K562 (cell line): ENCODE measurements at regions not wholly inside any gene's neighbourhood (a gene's known extent, or its start where the extent isn't known, plus 50 kb on each side); places are given as distances from the start of the nearest gene placed in this dataset.

Experiments
- CBFA2T3 ChIP-seq: fragments of 450-650 bp; IDR thresholded peaks from 2 replicates; pipeline ENCODE4 v1.6.1; 2017
- CBFB ChIP-seq: sonication (generic); formaldehyde crosslinking; IDR thresholded peaks from 2 replicates; pipeline ENCODE4 v1.4.0; 2020; ENCODE audit warnings: mild to moderate bottlenecking, missing genetic modification reagents
- EP400 ChIP-seq: fragments of 450-650 bp; IDR thresholded peaks from 2 replicates; pipeline ENCODE4 v1.6.1; 2017; ENCODE audit warnings: antibody characterized with exemption, mild to moderate bottlenecking, moderate library complexity
- ETV5 ChIP-seq: sonication (generic); formaldehyde crosslinking; IDR thresholded peaks from 2 replicates; pipeline ENCODE4 v1.4.0; 2020; ENCODE audit warnings: low read depth, mild to moderate bottlenecking, missing genetic modification reagents
- GTF2E2 ChIP-seq: fragments of 200-800 bp; sonication (Bioruptor generic); IDR thresholded peaks from 2 replicates; pipeline ENCODE4 v1.6.1; 2016; ENCODE audit warnings: missing genetic modification characterization, missing compliant biosample characterization
- LEF1 ChIP-seq: fragments of 450-650 bp; IDR thresholded peaks from 2 replicates; pipeline ENCODE4 v1.6.1; 2016; ENCODE audit warnings: mild to moderate bottlenecking
- MAZ ChIP-seq, 2 experiments: fragments of 450-650 bp in 1 of 2; sonication (generic) in 1 of 2; formaldehyde crosslinking; IDR thresholded peaks in 1 of 2; conservative IDR thresholded peaks in 1 of 2; 2 replicates each; pipeline versions ENCODE4 v1.4.0 to v1.5.0; 2020; ENCODE audit warnings: mild to moderate bottlenecking in 1 of 2, missing genetic modification reagents in 1 of 2
- NBN ChIP-seq: fragments of 450-650 bp; IDR thresholded peaks from 2 replicates; pipeline ENCODE4 v1.6.1; 2016; ENCODE audit warnings: low read depth, mild to moderate bottlenecking
- PHF21A ChIP-seq: fragments of 450-650 bp; IDR thresholded peaks from 2 replicates; pipeline ENCODE4 v1.6.1; 2017; ENCODE audit warnings: low read depth, borderline replicate concordance
- RNF2 ChIP-seq: sonication (generic); IDR thresholded peaks from 2 replicates; pipeline ENCODE4 v1.6.1; 2016
- SMAD4 ChIP-seq: fragments of 250-450 bp; sonication (Bioruptor Pico); conservative IDR thresholded peaks from 2 replicates; pipeline ENCODE4 v1.8.0; 2021; ENCODE audit warnings: inconsistent platforms, mild to moderate bottlenecking, moderate library complexity
- SMARCA4 ChIP-seq: fragments of 450-650 bp; IDR thresholded peaks from 2 replicates; pipeline ENCODE4 v1.6.1; 2016
- TOE1 ChIP-seq, 2 experiments: fragments of 450-650 bp in 1 of 2; sonication (generic) in 1 of 2; formaldehyde crosslinking in 1 of 2; IDR thresholded peaks; 2 replicates each; pipeline versions ENCODE4 v1.7.1 to v1.8.0; 2016 to 2022; ENCODE audit warnings: borderline replicate concordance in 2 of 2, mild to moderate bottlenecking in 2 of 2, antibody characterized with exemption in 1 of 2, inconsistent platforms in 1 of 2, low read depth in 1 of 2, missing genetic modification reagents in 1 of 2, moderate library complexity in 1 of 2
- ZNF146 ChIP-seq: IDR thresholded peaks from one replicate; pipeline ENCODE4 v1.6.1; 2018; ENCODE audit warnings: missing compliant biosample characterization; ENCODE audit not compliant: unreplicated experiment
- ZNF197 ChIP-seq: fragments of 200-800 bp; sonication (Bioruptor generic); IDR thresholded peaks from 2 replicates; pipeline ENCODE4 v1.6.1; 2016; ENCODE audit warnings: low read depth, missing genetic modification characterization, missing compliant biosample characterization
- ZNF316 ChIP-seq: fragments of 450-650 bp; IDR thresholded peaks from 2 replicates; pipeline ENCODE4 v1.6.1; 2016
- ZNF318 ChIP-seq, 2 experiments: fragments of 450-650 bp; IDR thresholded peaks; 2 replicates each; pipeline ENCODE4 v1.6.1; 2016; ENCODE audit warnings: mild to moderate bottlenecking in 2 of 2, borderline replicate concordance in 1 of 2, low read depth in 1 of 2, moderate library complexity in 1 of 2
- ZSCAN29 ChIP-seq: fragments of 450-650 bp; IDR thresholded peaks from 2 replicates; pipeline ENCODE4 v1.6.1; 2017
- TF ChIP-seq, protein P1 (sequence below): fragments of 200-800 bp; sonication (Bioruptor generic); IDR thresholded peaks from 2 replicates; pipeline ENCODE4 v1.6.1; 2017; ENCODE audit warnings: missing genetic modification characterization, missing compliant biosample characterization

- TF ChIP-seq ZNF318 (IDR thresholded peaks at IDR 0.05; ENCODE audit: borderline replicate concordance in 1 of 2, low read depth in 1 of 2) (peak in 1 of 2 experiments; percentile 43; a peak in 2 of 4 replicates), SMARCA4 (peak; percentile 90), MAZ (CRISPR knock-in tag; conservative IDR thresholded peaks at IDR 0.05 in 1 of 2, IDR thresholded peaks at IDR 0.05 in 1 of 2) (peak; percentile 61 to 89), RNF2 (peak; percentile 90; the same call in 1 of the 2 replicates), CBFB (CRISPR knock-in tag) (no peak), ZNF146 (CRISPR knock-in tag) (no peak), ZNF316 (peak; percentile 99), PHF21A (peak; percentile 85; the same call in 1 of the 2 replicates), SMAD4 (CRISPR knock-in tag) (peak; percentile 85), TOE1 (IDR thresholded peaks at IDR 0.05; ENCODE audit: borderline replicate concordance) (peak; percentile 58; the same call in 1 of the 2 replicates), TOE1 (CRISPR knock-in tag; IDR thresholded peaks at IDR 0.05; ENCODE audit: borderline replicate concordance, low read depth) (no peak), ETV5 (CRISPR knock-in tag) (0 out of 2 replicates have a peak, but pooled peaks have one; percentile 22), ZSCAN29 (no peak), NBN (peak; percentile 91), LEF1 (peak; percentile 93), CBFA2T3 (peak; percentile 89), EP400 (peak; percentile 73; the same call in 1 of the 2 replicates), ZNF197 (peak; percentile 29; the same call in 1 of the 2 replicates), GTF2E2 (tag) (0 out of 2 replicates have a peak, but pooled peaks have one; percentile 6)
- TF ChIP-seq, protein P1, sequence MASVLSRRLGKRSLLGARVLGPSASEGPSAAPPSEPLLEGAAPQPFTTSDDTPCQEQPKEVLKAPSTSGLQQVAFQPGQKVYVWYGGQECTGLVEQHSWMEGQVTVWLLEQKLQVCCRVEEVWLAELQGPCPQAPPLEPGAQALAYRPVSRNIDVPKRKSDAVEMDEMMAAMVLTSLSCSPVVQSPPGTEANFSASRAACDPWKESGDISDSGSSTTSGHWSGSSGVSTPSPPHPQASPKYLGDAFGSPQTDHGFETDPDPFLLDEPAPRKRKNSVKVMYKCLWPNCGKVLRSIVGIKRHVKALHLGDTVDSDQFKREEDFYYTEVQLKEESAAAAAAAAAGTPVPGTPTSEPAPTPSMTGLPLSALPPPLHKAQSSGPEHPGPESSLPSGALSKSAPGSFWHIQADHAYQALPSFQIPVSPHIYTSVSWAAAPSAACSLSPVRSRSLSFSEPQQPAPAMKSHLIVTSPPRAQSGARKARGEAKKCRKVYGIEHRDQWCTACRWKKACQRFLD (CRISPR knock-in tag) = peak; percentile 64; the same call in 1 of the 2 replicates
These were observed 275.8 kb upstream of the PRDM1 start (continued) for GRCh38 chr6:105810105-105810921.
